ENCODE measurements at regions not wholly inside any gene's neighbourhood (a gene's known extent, or its start where the extent isn't known, plus 50 kb on each side); places are given as distances from the start of the nearest gene placed in this dataset.

DNA sequence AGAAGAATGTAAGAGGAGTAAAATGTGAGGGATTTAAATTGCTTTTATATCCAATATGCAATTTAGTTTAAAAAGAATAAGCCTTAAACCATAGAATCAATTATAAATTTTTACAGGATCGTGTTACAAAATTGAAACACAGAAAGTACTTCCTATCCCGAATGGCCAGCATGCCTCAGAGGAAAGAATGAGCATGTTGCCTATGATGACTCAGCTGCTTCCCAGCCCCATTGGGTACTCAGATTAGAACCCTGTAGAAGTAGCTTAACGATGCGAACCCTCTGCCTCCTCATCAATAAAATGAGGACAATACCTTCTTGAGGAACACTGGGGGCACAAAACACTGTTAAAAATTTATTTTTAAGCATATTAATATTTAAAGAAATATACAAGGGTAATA lies 113.4 kb upstream of the CDK1 start:
- no peak for TF ChIP-seq CTCF (conservative IDR thresholded peaks at IDR 0.05; ENCODE audit: low read length)
- no peak for TF ChIP-seq EZH2phosphoT487 (IDR thresholded peaks at IDR 0.05; ENCODE audit: borderline replicate concordance)
